ENCODE measurements at regions not wholly inside any gene's neighbourhood (a gene's known extent, or its start where the extent isn't known, plus 50 kb on each side); places are given as distances from the start of the nearest gene placed in this dataset.

GRCh38 chr21:38929142-38929541 is 123.4 kb downstream of the ETS2 start:
- Histone ChIP-seq H3K79me1 (ENCODE audit: low read depth in 1 of 2, low read length in 2 of 2) (0 out of 4 replicates have a peak, but pooled peaks cover 0 to 4% of the 10 kb centered on the region in 2 experiments), H3K23ac (ENCODE audit: low read depth, low read length) (no peak overlapping the region), H4K8ac (ENCODE audit: low read depth in 2 of 2, low read length in 2 of 2) (no peak overlapping the region), H2BK15ac (ENCODE audit: low read depth, low read length) (peak overlapping the region; percentile 51; the same call in 1 of the 3 replicates), H3K4ac (ENCODE audit: low read depth, low read length) (peak overlapping the region; percentile 20; the same call in 1 of the 2 replicates), H3K27me3 (ENCODE audit: control insufficient read depth, insufficient read depth, low read length) (no peaks in the 10 kb centered on the region), H4K5ac (ENCODE audit: low read depth, low read length) (no peak overlapping the region), H2AK5ac (ENCODE audit: low read depth, low read length) (peak overlapping the region; percentile 47; the same call in 1 of the 2 replicates), H2BK120ac (ENCODE audit: low read depth, low read length) (no peak overlapping the region), H3K14ac (replicated peaks; ENCODE audit: low read depth, low read length) (peak overlapping the region; percentile 21; the same call in 1 of the 2 replicates), H4K20me1 (ENCODE audit: insufficient read depth, low read length) (no peaks in the 10 kb centered on the region), H2AK9ac (replicated peaks; ENCODE audit: low read depth, low read length, poor library complexity) (no peak overlapping the region), H3K27ac (ENCODE audit: insufficient read depth, low read length) (no peak overlapping the region), H3K9me1 (ENCODE audit: insufficient read depth, low read length) (peaks cover 7% of the 10 kb centered on the region), H3K36me3 (ENCODE audit: control insufficient read depth, insufficient read depth, low read length) (no peaks in the 10 kb centered on the region), H3K4me2 (ENCODE audit: low read depth, low read length) (no peak overlapping the region), H4K91ac (ENCODE audit: insufficient read depth, low read depth, low read length) (no peak overlapping the region; the same call in 1 of the 2 replicates), H3K18ac (ENCODE audit: low read depth, low read length) (no peak overlapping the region), H3K4me3 (ENCODE audit: insufficient read depth, low read depth, low read length) (no peak overlapping the region), H3K9ac (ENCODE audit: low read depth, low read length) (no peak overlapping the region), H2BK20ac (ENCODE audit: low read depth, low read length) (0 out of 2 replicates have a peak overlapping the region, but pooled peaks have one; percentile 15), H2AFZ (replicated peaks; ENCODE audit: low read length, poor library complexity) (no peak overlapping the region), H3K4me1 (ENCODE audit: control insufficient read depth, insufficient read depth, low read length) (peaks cover 9% of the 10 kb centered on the region), H2BK5ac (ENCODE audit: low read depth, low read length, poor library complexity, severe bottlenecking) (no peak overlapping the region), H3K56ac (ENCODE audit: extremely low read depth, insufficient read depth, low read length) (no peak overlapping the region), H3K9me3 (ENCODE audit: control insufficient read depth, insufficient read depth, low read length) (peaks cover 2% of the 10 kb centered on the region; the same call in 1 of the 2 replicates)
- dilution Hi-C loops (cut with HindIII; ENCODE audit: low sequenced_read_pairs, unreplicated experiment) (no loop called here), intact Hi-C loops (cut with micrococcal nuclease) (no loop called here), in situ Hi-C loops (cut with MboI; ENCODE audit: low sequenced_read_pairs) (no loop called here)
- ATAC-seq (ENCODE audit: low read depth), result no peak
- TF ChIP-seq SMC3 (IDR thresholded peaks at IDR 0.05; ENCODE audit: low read depth, low read length) (no peak), CEBPB (IDR thresholded peaks at IDR 0.05; ENCODE audit: low read depth, low read length) (no peak)
- ChIA-PET CTCF (no interaction called here), POLR2A (ENCODE audit: unreplicated experiment) (no interaction called here)
- no TSS peak for BruUV-seq (replicated peaks)
- no peak for DNase-seq
- WGBS, 2 experiments (ENCODE audit: extremely low coverage in 2 of 2, insufficient read length in 1 of 2), result no CpG with 5 or more reads among the region's 1 CpG
